ENCODE measurements at regions not wholly inside any gene's neighbourhood (a gene's known extent, or its start where the extent isn't known, plus 50 kb on each side); places are given as distances from the start of the nearest gene placed in this dataset.
A peak's percentile ranks its signal among the peaks of the same experiment; 100 is the strongest.

DNA sequence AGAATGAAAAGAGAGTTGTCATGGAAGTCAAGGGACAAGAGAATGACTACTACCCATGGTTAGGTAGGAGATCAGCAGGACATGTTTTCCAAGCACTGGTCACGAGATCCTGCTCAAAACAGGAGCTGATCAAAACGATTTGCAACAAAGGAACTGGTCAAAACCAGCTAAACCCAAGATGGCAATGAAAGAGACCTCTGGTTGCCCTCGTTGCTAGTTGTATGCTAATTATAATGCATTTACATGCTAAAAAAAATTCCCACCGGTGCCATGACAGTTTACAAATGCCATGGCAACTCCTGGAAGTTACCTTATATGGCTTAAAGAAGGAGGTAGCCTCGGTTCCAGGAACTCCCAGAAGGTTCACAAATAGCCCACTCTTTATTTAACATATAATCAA lies 95.0 kb upstream of the OTX2 start:
- no peaks in the 10 kb centered on the region for H3K9me3 ChIP-seq (ENCODE audit: control insufficient read depth, insufficient read depth, low read length)
- 0 out of 2 replicates have a peak overlapping the region, but pooled peaks have one; percentile 27 for H3K9ac ChIP-seq (ENCODE audit: low read depth, low read length)
- peak overlapping the region; percentile 62 for H3K27ac ChIP-seq (ENCODE audit: low read depth, low read length)
- no peaks in the 10 kb centered on the region for H3K36me3 ChIP-seq (ENCODE audit: control insufficient read depth, insufficient read depth, low read length)
- H3K27me3 ChIP-seq (ENCODE audit: control insufficient read depth, insufficient read depth, low read length): no peaks in the 10 kb centered on the region
- H3K4me1 ChIP-seq (ENCODE audit: control insufficient read depth, insufficient read depth, low read length): peaks cover 54% of the 10 kb centered on the region
- H3K4me3 ChIP-seq (ENCODE audit: low read depth, low read length): no peak overlapping the region

DNA sequence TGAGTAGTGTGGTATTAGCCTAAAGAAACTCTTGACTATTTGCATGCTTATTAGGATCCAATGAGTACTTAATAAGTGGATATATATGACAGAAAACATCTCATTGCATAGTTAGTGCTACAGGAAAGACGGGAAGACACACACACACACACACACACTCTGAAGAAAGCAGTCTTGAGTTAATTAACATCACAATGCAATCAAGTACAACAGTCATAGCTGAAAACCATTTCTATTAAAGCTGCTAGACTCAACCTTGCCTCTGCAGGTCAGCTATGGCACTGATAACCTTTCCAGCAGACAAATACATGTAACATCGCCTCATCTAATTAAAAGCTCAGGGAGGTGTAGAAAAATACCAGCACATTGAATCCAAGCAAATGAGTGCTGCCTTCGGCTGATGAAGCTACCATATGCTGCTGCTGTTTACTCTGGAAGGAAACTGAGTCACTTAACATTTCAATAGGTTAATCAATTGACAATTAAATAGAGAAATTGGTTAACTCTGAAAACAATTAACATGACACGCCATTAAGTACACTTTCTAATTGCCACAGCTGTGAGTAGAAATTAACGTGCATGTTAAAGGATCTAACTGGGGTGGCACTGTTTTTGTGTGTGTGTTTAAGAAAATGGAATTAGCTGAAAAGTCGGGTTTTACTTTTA lies 93.2 kb upstream of the OTX2 start:
- peak overlapping the region; percentile 8 for H3K9ac ChIP-seq (ENCODE audit: low read depth, low read length)
- H3K4me1 ChIP-seq (ENCODE audit: control insufficient read depth, insufficient read depth, low read length): peaks cover 73% of the 10 kb centered on the region
- no peaks in the 10 kb centered on the region for H3K36me3 ChIP-seq (ENCODE audit: control insufficient read depth, insufficient read depth, low read length)
- H3K4me3 ChIP-seq (ENCODE audit: low read depth, low read length): peak overlapping the region; percentile 24
- H3K27ac ChIP-seq (ENCODE audit: low read depth, low read length): peak overlapping the region; percentile 91
- H3K27me3 ChIP-seq (ENCODE audit: control insufficient read depth, insufficient read depth, low read length): peaks cover 6% of the 10 kb centered on the region
- H3K9me3 ChIP-seq (ENCODE audit: control insufficient read depth, insufficient read depth, low read length): no peaks in the 10 kb centered on the region

DNA sequence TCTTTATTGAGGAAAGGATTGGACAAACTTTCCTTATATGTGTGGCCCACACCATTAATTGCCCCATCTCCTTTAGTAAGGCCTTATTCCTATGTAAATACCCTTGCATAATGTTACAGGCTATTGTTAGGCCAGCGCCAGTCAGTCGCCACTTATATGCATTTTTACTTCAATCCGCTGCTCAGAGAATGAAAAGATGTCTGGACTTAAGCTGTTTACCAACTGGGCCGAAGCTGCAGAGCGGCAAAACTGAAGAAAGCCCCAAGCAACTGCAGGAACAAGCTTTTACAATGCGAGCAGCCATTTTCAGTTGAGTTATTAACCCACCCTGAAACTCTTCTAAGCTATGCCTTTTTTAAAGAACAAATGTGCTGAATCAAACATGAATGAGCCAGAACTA lies 92.1 kb upstream of the OTX2 start:
- H3K4me1 ChIP-seq (ENCODE audit: control insufficient read depth, insufficient read depth, low read length): peaks cover 83% of the 10 kb centered on the region
- H3K9me3 ChIP-seq (ENCODE audit: control insufficient read depth, insufficient read depth, low read length): no peaks in the 10 kb centered on the region
- no peak overlapping the region for H3K4me3 ChIP-seq (ENCODE audit: low read depth, low read length)
- peak overlapping the region; percentile 91 for H3K27ac ChIP-seq (ENCODE audit: low read depth, low read length)
- no peaks in the 10 kb centered on the region for H3K36me3 ChIP-seq (ENCODE audit: control insufficient read depth, insufficient read depth, low read length)
- peaks cover 16% of the 10 kb centered on the region for H3K27me3 ChIP-seq (ENCODE audit: control insufficient read depth, insufficient read depth, low read length)
- peak overlapping the region; percentile 33 for H3K9ac ChIP-seq (ENCODE audit: low read depth, low read length)

GRCh38 chr14:56900726-56901125 lies 90.4 kb upstream of the OTX2 start:
- Histone ChIP-seq H3K4me1 (ENCODE audit: control insufficient read depth, insufficient read depth, low read length) (peaks cover 83% of the 10 kb centered on the region), H3K4me3 (ENCODE audit: low read depth, low read length) (no peak overlapping the region), H3K27ac (ENCODE audit: low read depth, low read length) (peak overlapping the region; percentile 91), H3K36me3 (ENCODE audit: control insufficient read depth, insufficient read depth, low read length) (no peaks in the 10 kb centered on the region), H3K9ac (ENCODE audit: low read depth, low read length) (no peak overlapping the region), H3K9me3 (ENCODE audit: control insufficient read depth, insufficient read depth, low read length) (no peaks in the 10 kb centered on the region), H3K27me3 (ENCODE audit: control insufficient read depth, insufficient read depth, low read length) (peaks cover 26% of the 10 kb centered on the region)

- Histone ChIP-seq H3K4me1 (ENCODE audit: control insufficient read depth, insufficient read depth, low read length) (peaks cover 83% of the 10 kb centered on the region), H3K4me3 (ENCODE audit: low read depth, low read length) (peak overlapping the region; percentile 30; the same call in 1 of the 2 replicates), H3K27ac (ENCODE audit: low read depth, low read length) (peak overlapping the region; percentile 91)
Measured at GRCh38 chr14:56899829-56900228, 89.5 kb upstream of the OTX2 start.

GRCh38 chr14:56896922-56897321 lies 86.6 kb upstream of the OTX2 start:
- Histone ChIP-seq H3K9ac (ENCODE audit: low read depth, low read length) (no peak overlapping the region), H3K9me3 (ENCODE audit: control insufficient read depth, insufficient read depth, low read length) (no peaks in the 10 kb centered on the region), H3K4me1 (ENCODE audit: control insufficient read depth, insufficient read depth, low read length) (peaks cover 82% of the 10 kb centered on the region), H3K4me3 (ENCODE audit: low read depth, low read length) (peak overlapping the region; percentile 24; the same call in 1 of the 2 replicates), H3K27me3 (ENCODE audit: control insufficient read depth, insufficient read depth, low read length) (peaks cover 61% of the 10 kb centered on the region), H3K36me3 (ENCODE audit: control insufficient read depth, insufficient read depth, low read length) (no peaks in the 10 kb centered on the region), H3K27ac (ENCODE audit: low read depth, low read length) (peak overlapping the region; percentile 76)

More at GRCh38 chr14:56899829-56900228, 89.5 kb upstream of the OTX2 start:
- Histone ChIP-seq H3K27me3 (ENCODE audit: control insufficient read depth, insufficient read depth, low read length) (peaks cover 35% of the 10 kb centered on the region), H3K36me3 (ENCODE audit: control insufficient read depth, insufficient read depth, low read length) (no peaks in the 10 kb centered on the region), H3K9me3 (ENCODE audit: control insufficient read depth, insufficient read depth, low read length) (no peaks in the 10 kb centered on the region), H3K9ac (ENCODE audit: low read depth, low read length) (peak overlapping the region; percentile 47; the same call in 1 of the 2 replicates)

DNA sequence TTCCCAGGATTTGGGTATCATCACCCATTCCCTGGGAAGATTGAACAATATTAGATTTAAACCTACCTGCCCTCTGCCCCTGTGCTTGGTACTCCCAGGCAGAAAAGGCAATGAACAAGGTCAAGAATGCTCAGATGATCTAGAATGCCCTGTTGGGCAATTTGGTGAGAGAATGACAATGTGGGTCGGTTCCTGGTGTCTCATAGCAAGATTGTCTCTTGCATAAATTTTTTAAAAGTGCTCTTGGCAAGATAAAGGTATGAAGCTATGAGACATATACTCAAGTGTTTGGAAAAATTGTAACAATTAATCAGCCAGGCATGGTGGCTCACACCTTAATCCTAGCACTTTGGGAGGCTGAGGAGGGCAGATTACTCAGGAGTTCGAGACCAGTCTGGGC lies 86.0 kb upstream of the OTX2 start:
- peaks cover 81% of the 10 kb centered on the region for H3K4me1 ChIP-seq (ENCODE audit: control insufficient read depth, insufficient read depth, low read length)
- H3K27me3 ChIP-seq (ENCODE audit: control insufficient read depth, insufficient read depth, low read length): peaks cover 68% of the 10 kb centered on the region
- no peaks in the 10 kb centered on the region for H3K9me3 ChIP-seq (ENCODE audit: control insufficient read depth, insufficient read depth, low read length)
- H3K4me3 ChIP-seq (ENCODE audit: low read depth, low read length): no peak overlapping the region
- no peak overlapping the region for H3K9ac ChIP-seq (ENCODE audit: low read depth, low read length)
- no peak overlapping the region for H3K27ac ChIP-seq (ENCODE audit: low read depth, low read length)
- no peaks in the 10 kb centered on the region for H3K36me3 ChIP-seq (ENCODE audit: control insufficient read depth, insufficient read depth, low read length)

- peaks cover 79% of the 10 kb centered on the region for H3K27me3 ChIP-seq (ENCODE audit: control insufficient read depth, insufficient read depth, low read length)
Measured at GRCh38 chr14:56895154-56895553, 84.9 kb upstream of the OTX2 start.

GRCh38 chr14:56894591-56894991 lies 84.3 kb upstream of the OTX2 start:
- Histone ChIP-seq H3K9ac (ENCODE audit: low read depth, low read length) (no peak overlapping the region), H3K9me3 (ENCODE audit: control insufficient read depth, insufficient read depth, low read length) (no peaks in the 10 kb centered on the region), H3K27me3 (ENCODE audit: control insufficient read depth, insufficient read depth, low read length) (peaks cover 85% of the 10 kb centered on the region), H3K4me3 (ENCODE audit: low read depth, low read length) (peak overlapping the region; percentile 33), H3K27ac (ENCODE audit: low read depth, low read length) (peak overlapping the region; percentile 78), H3K4me1 (ENCODE audit: control insufficient read depth, insufficient read depth, low read length) (peaks cover 68% of the 10 kb centered on the region), H3K36me3 (ENCODE audit: control insufficient read depth, insufficient read depth, low read length) (no peaks in the 10 kb centered on the region)

More at GRCh38 chr14:56895154-56895553, 84.9 kb upstream of the OTX2 start:
- H3K9me3 ChIP-seq (ENCODE audit: control insufficient read depth, insufficient read depth, low read length): no peaks in the 10 kb centered on the region
- H3K4me3 ChIP-seq (ENCODE audit: low read depth, low read length): peak overlapping the region; percentile 33; the same call in 1 of the 2 replicates
- no peak overlapping the region for H3K9ac ChIP-seq (ENCODE audit: low read depth, low read length)
- no peaks in the 10 kb centered on the region for H3K36me3 ChIP-seq (ENCODE audit: control insufficient read depth, insufficient read depth, low read length)
- H3K4me1 ChIP-seq (ENCODE audit: control insufficient read depth, insufficient read depth, low read length): peaks cover 70% of the 10 kb centered on the region
- peak overlapping the region; percentile 78 for H3K27ac ChIP-seq (ENCODE audit: low read depth, low read length)

DNA sequence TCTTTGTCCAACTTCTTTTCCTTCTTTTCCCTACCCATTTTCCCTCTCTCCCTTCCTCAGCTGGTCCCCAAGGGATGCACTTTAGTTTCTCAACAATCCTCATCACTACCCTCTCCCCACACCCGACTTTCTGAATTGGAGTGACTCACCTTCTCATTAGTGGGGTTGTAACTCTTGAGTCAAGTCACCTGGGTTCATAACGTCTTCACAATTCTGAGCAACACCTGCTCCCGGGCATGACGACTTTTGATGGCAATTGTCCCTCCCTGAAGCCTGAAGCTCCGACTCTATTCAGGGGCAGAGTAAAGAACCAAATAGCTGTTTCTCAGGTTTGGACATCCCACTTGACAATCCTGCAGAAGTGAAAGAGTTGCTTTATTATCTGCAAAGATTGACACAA lies 82.7 kb upstream of the OTX2 start:
- no peaks in the 10 kb centered on the region for H3K36me3 ChIP-seq (ENCODE audit: control insufficient read depth, insufficient read depth, low read length)
- peaks cover 89% of the 10 kb centered on the region for H3K27me3 ChIP-seq (ENCODE audit: control insufficient read depth, insufficient read depth, low read length)
- no peak overlapping the region for H3K27ac ChIP-seq (ENCODE audit: low read depth, low read length)
- no peak overlapping the region for H3K9ac ChIP-seq (ENCODE audit: low read depth, low read length)
- H3K9me3 ChIP-seq (ENCODE audit: control insufficient read depth, insufficient read depth, low read length): no peaks in the 10 kb centered on the region
- no peak overlapping the region for H3K4me3 ChIP-seq (ENCODE audit: low read depth, low read length)
- peaks cover 60% of the 10 kb centered on the region for H3K4me1 ChIP-seq (ENCODE audit: control insufficient read depth, insufficient read depth, low read length)

- H3K4me1 ChIP-seq (ENCODE audit: control insufficient read depth, insufficient read depth, low read length): peaks cover 68% of the 10 kb centered on the region
- H3K9ac ChIP-seq (ENCODE audit: low read depth, low read length): no peak overlapping the region
- H3K9me3 ChIP-seq (ENCODE audit: control insufficient read depth, insufficient read depth, low read length): no peaks in the 10 kb centered on the region
- no peaks in the 10 kb centered on the region for H3K36me3 ChIP-seq (ENCODE audit: control insufficient read depth, insufficient read depth, low read length)
- peaks cover 93% of the 10 kb centered on the region for H3K27me3 ChIP-seq (ENCODE audit: control insufficient read depth, insufficient read depth, low read length)
- no peak overlapping the region for H3K4me3 ChIP-seq (ENCODE audit: low read depth, low read length)
- no peak overlapping the region for H3K27ac ChIP-seq (ENCODE audit: low read depth, low read length)
Measured at GRCh38 chr14:56891226-56891625, 80.9 kb upstream of the OTX2 start.

All from HUES48 (cell line).